ENCODE measurements at regions not wholly inside any gene's neighbourhood (a gene's known extent, or its start where the extent isn't known, plus 50 kb on each side); places are given as distances from the start of the nearest gene placed in this dataset.

DNA sequence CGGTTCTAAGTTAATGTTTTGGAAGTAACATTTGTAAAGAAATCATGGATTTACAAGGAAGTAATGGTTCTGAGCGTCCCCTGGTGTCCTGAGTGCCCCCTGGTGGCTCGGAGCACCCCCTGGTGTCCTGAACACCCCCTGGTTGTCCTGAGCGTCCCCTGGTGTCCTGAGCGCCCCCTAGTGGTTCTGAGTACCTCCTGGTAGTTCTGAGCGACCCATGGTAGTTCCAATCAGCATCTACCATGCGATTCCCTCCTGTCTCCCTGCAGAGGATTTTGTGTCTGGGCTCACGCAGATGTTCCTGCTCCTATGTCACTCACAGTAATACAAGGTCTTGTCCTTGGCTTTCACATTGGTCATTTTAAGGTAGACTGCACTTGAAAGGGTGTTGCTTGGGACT, 1352.9 kb downstream of the TMEM121 start:
- no peak for DNase-seq

DNA sequence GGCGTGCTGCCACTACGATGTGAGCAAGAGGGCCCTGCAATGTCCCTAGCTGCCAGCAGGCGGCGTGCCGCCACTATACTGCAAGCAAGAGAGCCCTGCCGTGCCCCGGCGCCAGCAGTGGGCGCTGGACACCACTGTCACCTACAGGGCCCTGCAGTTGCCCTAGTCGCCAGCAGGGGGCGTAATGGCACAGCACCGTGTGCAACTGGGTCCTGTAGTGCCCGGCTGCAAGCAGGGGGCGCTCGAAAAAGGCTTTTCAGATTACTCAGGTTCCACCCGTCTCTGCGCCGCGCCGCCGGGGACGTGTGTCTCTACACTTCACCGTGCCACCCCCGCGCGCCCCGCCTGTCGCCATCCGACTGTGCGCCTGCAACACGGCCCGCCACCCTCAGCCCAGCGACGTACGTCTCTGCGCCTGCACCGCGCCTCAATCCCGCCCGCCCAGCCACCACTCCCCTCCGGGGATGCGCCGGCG, 1356.9 kb downstream of the TMEM121 start:
- DNase-seq = no peak

All from NCI-H524 treated with DMSO at 0.1 percent for 48 hours (cell line).